ENCODE measurements at regions not wholly inside any gene's neighbourhood (a gene's known extent, or its start where the extent isn't known, plus 50 kb on each side); places are given as distances from the start of the nearest gene placed in this dataset.

- Histone ChIP-seq H3K4me3 (ENCODE audit: low read length) (no peak overlapping the region), H3K27ac (ENCODE audit: low read depth, low read length) (no peak overlapping the region), H3K9me3 (ENCODE audit: low read length) (no peaks in the 10 kb centered on the region), H3K4me1 (ENCODE audit: insufficient read depth, low read length) (no peaks in the 10 kb centered on the region), H3K36me3 (ENCODE audit: insufficient read depth, low read length) (no peaks in the 10 kb centered on the region), H3K27me3 (ENCODE audit: insufficient read depth, low read length, poor library complexity, severe bottlenecking) (no peaks in the 10 kb centered on the region)
- H3K36me3 Mint-ChIP-seq: no peaks in the 10 kb centered on the region
- no peak overlapping the region for H3K27ac Mint-ChIP-seq
- H3K4me3 Mint-ChIP-seq: no peak overlapping the region
- peaks cover 0 to 3% (median 0%) of the 10 kb centered on the region in 5 donors for H3K9me3 Mint-ChIP-seq
- no peak for DNase-seq
- ChIA-PET POLR2A (no interaction called here), CTCF (no interaction called here)
- H3K4me1 Mint-ChIP-seq: no peaks in the 10 kb centered on the region
- peaks cover 0 to 2% of the 10 kb centered on the region in 2 donors for H3K27me3 Mint-ChIP-seq
Measured at GRCh38 chr20:39632757-39633156, 670.6 kb downstream of the DHX35 start.

- Histone ChIP-seq H3K36me3 (ENCODE audit: insufficient read depth, low read length) (no peaks in the 10 kb centered on the region), H3K4me3 (ENCODE audit: low read length) (no peak overlapping the region), H3K4me1 (ENCODE audit: insufficient read depth, low read length) (no peaks in the 10 kb centered on the region), H3K9me3 (ENCODE audit: low read length) (no peaks in the 10 kb centered on the region), H3K27me3 (ENCODE audit: insufficient read depth, low read length, poor library complexity, severe bottlenecking) (no peaks in the 10 kb centered on the region), H3K27ac (ENCODE audit: low read depth, low read length) (no peak overlapping the region)
- peaks cover 0 to 2% of the 10 kb centered on the region in 2 donors for H3K27me3 Mint-ChIP-seq
- no peak overlapping the region for H3K4me3 Mint-ChIP-seq
- ChIA-PET CTCF (no interaction called here), POLR2A (no interaction called here)
- H3K36me3 Mint-ChIP-seq: no peaks in the 10 kb centered on the region
- H3K4me1 Mint-ChIP-seq: no peaks in the 10 kb centered on the region
- H3K27ac Mint-ChIP-seq: no peak overlapping the region
- DNase-seq: no peak
- peaks cover 0 to 3% (median 0%) of the 10 kb centered on the region in 5 donors for H3K9me3 Mint-ChIP-seq
Measured at GRCh38 chr20:39632176-39632575, 670.0 kb downstream of the DHX35 start.

GRCh38 chr20:39631557-39631956 lies 669.4 kb downstream of the DHX35 start:
- no peaks in the 10 kb centered on the region for H3K4me1 Mint-ChIP-seq
- Histone ChIP-seq H3K4me3 (ENCODE audit: low read length) (no peak overlapping the region), H3K9me3 (ENCODE audit: low read length) (no peaks in the 10 kb centered on the region), H3K36me3 (ENCODE audit: insufficient read depth, low read length) (no peaks in the 10 kb centered on the region), H3K4me1 (ENCODE audit: insufficient read depth, low read length) (no peaks in the 10 kb centered on the region), H3K27ac (ENCODE audit: low read depth, low read length) (no peak overlapping the region), H3K27me3 (ENCODE audit: insufficient read depth, low read length, poor library complexity, severe bottlenecking) (no peaks in the 10 kb centered on the region)
- H3K36me3 Mint-ChIP-seq: no peaks in the 10 kb centered on the region
- H3K27me3 Mint-ChIP-seq: no peaks in the 10 kb centered on the region
- no peaks in the 10 kb centered on the region for H3K9me3 Mint-ChIP-seq
- H3K4me3 Mint-ChIP-seq: no peak overlapping the region
- DNase-seq: no peak
- H3K27ac Mint-ChIP-seq: no peak overlapping the region
- CTCF ChIA-PET: no interaction called here
- POLR2A ChIA-PET: no interaction called here

- Histone ChIP-seq H3K27ac (ENCODE audit: low read depth, low read length) (no peak overlapping the region), H3K4me3 (ENCODE audit: low read length) (no peak overlapping the region), H3K9me3 (ENCODE audit: low read length) (no peaks in the 10 kb centered on the region), H3K4me1 (ENCODE audit: insufficient read depth, low read length) (no peaks in the 10 kb centered on the region), H3K36me3 (ENCODE audit: insufficient read depth, low read length) (no peaks in the 10 kb centered on the region), H3K27me3 (ENCODE audit: insufficient read depth, low read length, poor library complexity, severe bottlenecking) (no peaks in the 10 kb centered on the region)
- Mint-ChIP-seq H3K4me3 (no peak overlapping the region), H3K27me3 (no peaks in the 10 kb centered on the region), H3K4me1 (no peaks in the 10 kb centered on the region), H3K27ac (no peak overlapping the region), H3K9me3 (peaks cover 0 to 2% (median 0%) of the 10 kb centered on the region in 5 donors), H3K36me3 (no peaks in the 10 kb centered on the region)
- ChIA-PET POLR2A (no interaction called here), CTCF (no interaction called here)
- no peak for DNase-seq
Measured at GRCh38 chr20:39630215-39630908, 668.2 kb downstream of the DHX35 start.

GRCh38 chr20:39627765-39628164 lies 665.6 kb downstream of the DHX35 start:
- CTCF ChIA-PET: no interaction called here
- peaks cover 0 to 2% of the 10 kb centered on the region in 2 donors for H3K27me3 Mint-ChIP-seq
- no peaks in the 10 kb centered on the region for H3K4me1 Mint-ChIP-seq
- no peaks in the 10 kb centered on the region for H3K27me3 ChIP-seq (ENCODE audit: insufficient read depth, low read length, poor library complexity, severe bottlenecking)
- no peaks in the 10 kb centered on the region for H3K36me3 ChIP-seq (ENCODE audit: insufficient read depth, low read length)
- no peaks in the 10 kb centered on the region for H3K9me3 ChIP-seq (ENCODE audit: low read length)
- no peak overlapping the region for H3K27ac Mint-ChIP-seq
- no peak for DNase-seq
- no peak overlapping the region for H3K4me3 Mint-ChIP-seq
- no peak overlapping the region for H3K27ac ChIP-seq (ENCODE audit: low read depth, low read length)
- POLR2A ChIA-PET: no interaction called here
- H3K36me3 Mint-ChIP-seq: no peaks in the 10 kb centered on the region
- H3K4me3 ChIP-seq (ENCODE audit: low read length): no peak overlapping the region
- peaks cover 0 to 2% (median 0%) of the 10 kb centered on the region in 5 donors for H3K9me3 Mint-ChIP-seq
- H3K4me1 ChIP-seq (ENCODE audit: insufficient read depth, low read length): no peaks in the 10 kb centered on the region

GRCh38 chr20:39624316-39624715 lies 662.2 kb downstream of the DHX35 start:
- Histone ChIP-seq H3K4me3 (ENCODE audit: low read length) (no peak overlapping the region), H3K27me3 (ENCODE audit: insufficient read depth, low read length, poor library complexity, severe bottlenecking) (no peaks in the 10 kb centered on the region), H3K36me3 (ENCODE audit: insufficient read depth, low read length) (no peaks in the 10 kb centered on the region), H3K4me1 (ENCODE audit: insufficient read depth, low read length) (no peaks in the 10 kb centered on the region), H3K9me3 (ENCODE audit: low read length) (no peaks in the 10 kb centered on the region), H3K27ac (ENCODE audit: low read depth, low read length) (no peak overlapping the region)
- Mint-ChIP-seq H3K4me3 (no peak overlapping the region), H3K9me3 (peaks cover 0 to 3% (median 0%) of the 10 kb centered on the region in 5 donors), H3K27ac (no peak overlapping the region), H3K36me3 (no peaks in the 10 kb centered on the region), H3K27me3 (peaks cover 0 to 2% of the 10 kb centered on the region in 2 donors), H3K4me1 (no peaks in the 10 kb centered on the region)
- CTCF ChIA-PET: no interaction called here
- DNase-seq: no peak
- POLR2A ChIA-PET: no interaction called here

- no peak overlapping the region for H3K27ac Mint-ChIP-seq
- no peak for DNase-seq
- ChIA-PET POLR2A (no interaction called here), CTCF (no interaction called here)
- peaks cover 0 to 3% (median 0%) of the 10 kb centered on the region in 5 donors for H3K9me3 Mint-ChIP-seq
- H3K4me3 Mint-ChIP-seq: no peak overlapping the region
- no peak overlapping the region for H3K27ac ChIP-seq (ENCODE audit: low read depth, low read length)
- no peaks in the 10 kb centered on the region for H3K36me3 ChIP-seq (ENCODE audit: insufficient read depth, low read length)
- H3K36me3 Mint-ChIP-seq: no peaks in the 10 kb centered on the region
- H3K27me3 ChIP-seq (ENCODE audit: insufficient read depth, low read length, poor library complexity, severe bottlenecking): no peaks in the 10 kb centered on the region
- no peak overlapping the region for H3K4me3 ChIP-seq (ENCODE audit: low read length)
- H3K4me1 ChIP-seq (ENCODE audit: insufficient read depth, low read length): no peaks in the 10 kb centered on the region
- H3K9me3 ChIP-seq (ENCODE audit: low read length): no peaks in the 10 kb centered on the region
- no peaks in the 10 kb centered on the region for H3K4me1 Mint-ChIP-seq
- H3K27me3 Mint-ChIP-seq: peaks cover 0 to 2% of the 10 kb centered on the region in 2 donors
Measured at GRCh38 chr20:39623584-39624234, 661.6 kb downstream of the DHX35 start.

GRCh38 chr20:39619271-39619785 lies 657.2 kb downstream of the DHX35 start:
- peaks cover 0 to 2% of the 10 kb centered on the region in 2 donors for H3K27me3 Mint-ChIP-seq
- CTCF ChIA-PET: no interaction called here

More at GRCh38 chr20:39619271-39619785, 657.2 kb downstream of the DHX35 start:
- no peak overlapping the region for H3K27ac ChIP-seq (ENCODE audit: low read depth, low read length)
- Mint-ChIP-seq H3K9me3 (peaks cover 0 to 3% (median 0%) of the 10 kb centered on the region in 5 donors), H3K36me3 (no peaks in the 10 kb centered on the region), H3K4me1 (no peaks in the 10 kb centered on the region), H3K4me3 (no peak overlapping the region), H3K27ac (no peak overlapping the region)
- H3K4me1 ChIP-seq (ENCODE audit: insufficient read depth, low read length): no peaks in the 10 kb centered on the region
- no peaks in the 10 kb centered on the region for H3K27me3 ChIP-seq (ENCODE audit: insufficient read depth, low read length, poor library complexity, severe bottlenecking)
- no peaks in the 10 kb centered on the region for H3K36me3 ChIP-seq (ENCODE audit: insufficient read depth, low read length)
- DNase-seq: no peak
- POLR2A ChIA-PET: no interaction called here
- no peak overlapping the region for H3K4me3 ChIP-seq (ENCODE audit: low read length)
- no peaks in the 10 kb centered on the region for H3K9me3 ChIP-seq (ENCODE audit: low read length)
